ENCODE measurements at regions not wholly inside any gene's neighbourhood (a gene's known extent, or its start where the extent isn't known, plus 50 kb on each side); places are given as distances from the start of the nearest gene placed in this dataset.

DNA sequence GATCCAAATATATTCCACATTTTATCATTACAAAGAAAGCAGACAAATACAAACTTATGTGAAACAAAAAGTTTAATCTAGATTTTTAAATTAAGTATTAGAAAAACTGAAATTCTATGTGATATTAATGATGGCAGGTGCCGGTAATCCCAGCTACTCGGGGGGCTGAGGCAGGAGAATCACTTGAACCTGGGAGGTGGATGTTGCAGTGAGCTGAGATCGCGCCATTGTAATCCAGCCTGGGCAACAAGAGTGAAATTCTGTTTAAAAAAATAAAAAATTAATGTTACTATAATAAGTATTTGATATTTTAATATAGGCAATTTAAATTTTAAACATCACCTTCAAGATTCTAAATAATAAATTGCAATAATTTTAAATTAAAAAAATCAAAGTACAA lies 400.6 kb downstream of the PABPC4L start:
- no peaks in the 10 kb centered on the region for H4K20me1 ChIP-seq (ENCODE audit: insufficient read depth)
- no peak overlapping the region for H3K4me2 ChIP-seq (ENCODE audit: unreplicated experiment)
- in situ Hi-C loops (cut with MboI): no loop called here
- peaks cover 7% of the 10 kb centered on the region; the same call in 1 of the 2 replicates for H3F3A ChIP-seq (ENCODE audit: insufficient read depth)
- H3K79me2 ChIP-seq (ENCODE audit: insufficient read depth): no peaks in the 10 kb centered on the region
- H3K9ac ChIP-seq: no peak overlapping the region
- no peaks in the 10 kb centered on the region for H3K27me3 ChIP-seq (replicated peaks; ENCODE audit: insufficient read depth)
- no peaks in the 10 kb centered on the region for H3K36me3 ChIP-seq (ENCODE audit: low read depth)
- DNase-seq: no peak
- TF ChIP-seq EZH2phosphoT487 (IDR thresholded peaks at IDR 0.05; ENCODE audit: insufficient read depth, low read depth): no peak
- no peak for TF ChIP-seq EZH2 (IDR thresholded peaks at IDR 0.05; ENCODE audit: insufficient read depth, poor library complexity, severe bottlenecking)
- no peak overlapping the region for H3K4me3 ChIP-seq
- H3K27ac ChIP-seq: no peak overlapping the region
- no peaks in the 10 kb centered on the region for H3K9me2 ChIP-seq (ENCODE audit: insufficient read depth)
- 73 to 77% methylated on average over 4 of the region's 4 CpGs for WGBS, 2 experiments (ENCODE audit: low coverage in 1 of 2, low lambda C conversion rate in 2 of 2, missing lambda C conversion rate in 2 of 2)
- peaks cover 18% of the 10 kb centered on the region for H3K4me1 ChIP-seq (ENCODE audit: insufficient read depth)
- no peaks in the 10 kb centered on the region for H3K9me3 ChIP-seq (ENCODE audit: low read depth)
- H2AFZ ChIP-seq: no peak overlapping the region

DNA sequence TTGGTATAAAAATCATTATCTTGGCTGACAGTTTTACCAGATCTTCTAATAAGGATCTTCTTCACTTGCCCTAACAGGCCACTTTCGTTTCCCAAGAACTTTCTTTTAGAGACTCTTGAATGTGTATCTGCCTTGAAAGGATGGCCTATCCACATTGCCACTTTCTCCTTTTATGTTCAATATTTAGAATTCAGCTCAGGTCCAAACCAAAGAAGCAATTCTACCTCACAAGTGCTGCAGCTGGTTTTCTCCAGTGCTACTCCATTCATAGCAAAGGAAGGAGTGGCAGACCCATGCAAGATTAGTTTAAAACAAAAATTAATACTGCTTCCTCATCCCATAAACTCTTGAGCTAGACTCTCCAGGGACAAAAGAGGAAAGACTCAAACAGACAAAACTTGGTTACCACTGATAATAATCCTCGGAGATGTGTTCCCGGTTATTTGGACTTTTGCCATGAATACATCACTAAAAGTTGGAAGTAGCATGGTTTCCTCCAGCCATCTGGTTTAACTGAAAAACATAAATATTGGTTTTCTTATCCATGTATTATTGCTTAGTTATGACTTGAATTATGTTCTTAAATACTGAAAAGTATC lies 401.8 kb downstream of the PABPC4L start:
- peaks cover 7% of the 10 kb centered on the region; the same call in 1 of the 2 replicates for H3F3A ChIP-seq (ENCODE audit: insufficient read depth)
- H3K79me2 ChIP-seq (ENCODE audit: insufficient read depth): no peaks in the 10 kb centered on the region
- H3K27me3 ChIP-seq (replicated peaks; ENCODE audit: insufficient read depth): no peaks in the 10 kb centered on the region
- peaks cover 18% of the 10 kb centered on the region for H3K4me1 ChIP-seq (ENCODE audit: insufficient read depth)
- H3K9me3 ChIP-seq (ENCODE audit: low read depth): no peaks in the 10 kb centered on the region
- no peak for DNase-seq
- in situ Hi-C loops (cut with MboI): no loop called here
- no peaks in the 10 kb centered on the region for H3K9me2 ChIP-seq (ENCODE audit: insufficient read depth)
- H3K9ac ChIP-seq: no peak overlapping the region
- TF ChIP-seq EZH2phosphoT487 (IDR thresholded peaks at IDR 0.05; ENCODE audit: insufficient read depth, low read depth): no peak
- no peak for TF ChIP-seq EZH2 (IDR thresholded peaks at IDR 0.05; ENCODE audit: insufficient read depth, poor library complexity, severe bottlenecking)
- H4K20me1 ChIP-seq (ENCODE audit: insufficient read depth): no peaks in the 10 kb centered on the region
- no peak overlapping the region for H3K27ac ChIP-seq
- no peak overlapping the region for H3K4me3 ChIP-seq
- no peaks in the 10 kb centered on the region for H3K36me3 ChIP-seq (ENCODE audit: low read depth)
- 25 to 31% methylated on average over 3 of the region's 3 CpGs for WGBS, 2 experiments (ENCODE audit: low coverage in 1 of 2, low lambda C conversion rate in 2 of 2, missing lambda C conversion rate in 2 of 2)
- no peak overlapping the region for H3K4me2 ChIP-seq (ENCODE audit: unreplicated experiment)
- H2AFZ ChIP-seq: no peak overlapping the region

DNA sequence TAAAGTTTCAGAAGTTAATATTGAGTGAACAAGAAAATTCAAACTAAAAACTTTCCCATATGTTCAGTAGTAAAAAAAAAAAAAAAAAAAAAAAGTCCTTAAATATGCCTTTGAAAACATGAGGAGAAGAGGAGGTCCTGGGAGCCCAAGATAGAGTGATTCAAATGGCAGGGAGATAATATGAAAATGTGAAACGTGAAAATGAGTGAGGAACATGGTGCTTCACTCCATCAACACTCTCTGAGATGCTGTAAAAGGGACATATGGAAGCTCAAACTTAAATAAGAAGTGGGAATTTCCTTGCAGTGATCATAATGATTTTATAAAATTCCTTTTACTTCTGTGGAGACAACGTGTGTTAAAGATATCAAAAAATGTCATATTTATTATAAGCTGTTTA lies 423.9 kb downstream of the PABPC4L start:
- Histone ChIP-seq H3K27me3 (replicated peaks; ENCODE audit: insufficient read depth) (no peaks in the 10 kb centered on the region), H3K36me3 (ENCODE audit: low read depth) (no peaks in the 10 kb centered on the region), H3K4me3 (no peak overlapping the region), H3F3A (ENCODE audit: insufficient read depth) (no peaks in the 10 kb centered on the region), H3K27ac (no peak overlapping the region), H2AFZ (no peak overlapping the region), H3K4me1 (ENCODE audit: insufficient read depth) (no peaks in the 10 kb centered on the region), H3K9ac (no peak overlapping the region), H4K20me1 (ENCODE audit: insufficient read depth) (no peaks in the 10 kb centered on the region), H3K4me2 (ENCODE audit: unreplicated experiment) (no peak overlapping the region), H3K9me2 (ENCODE audit: insufficient read depth) (no peaks in the 10 kb centered on the region), H3K79me2 (ENCODE audit: insufficient read depth) (no peaks in the 10 kb centered on the region), H3K9me3 (ENCODE audit: low read depth) (no peaks in the 10 kb centered on the region)
- no peak for TF ChIP-seq EZH2phosphoT487 (IDR thresholded peaks at IDR 0.05; ENCODE audit: insufficient read depth, low read depth)
- TF ChIP-seq EZH2 (IDR thresholded peaks at IDR 0.05; ENCODE audit: insufficient read depth, poor library complexity, severe bottlenecking): no peak
- no peak for DNase-seq
- WGBS, 2 experiments (ENCODE audit: low coverage in 1 of 2, low lambda C conversion rate in 2 of 2, missing lambda C conversion rate in 2 of 2): 15 to 23% methylated on average over 2 of the region's 2 CpGs
- in situ Hi-C loops (cut with MboI): no loop called here

DNA sequence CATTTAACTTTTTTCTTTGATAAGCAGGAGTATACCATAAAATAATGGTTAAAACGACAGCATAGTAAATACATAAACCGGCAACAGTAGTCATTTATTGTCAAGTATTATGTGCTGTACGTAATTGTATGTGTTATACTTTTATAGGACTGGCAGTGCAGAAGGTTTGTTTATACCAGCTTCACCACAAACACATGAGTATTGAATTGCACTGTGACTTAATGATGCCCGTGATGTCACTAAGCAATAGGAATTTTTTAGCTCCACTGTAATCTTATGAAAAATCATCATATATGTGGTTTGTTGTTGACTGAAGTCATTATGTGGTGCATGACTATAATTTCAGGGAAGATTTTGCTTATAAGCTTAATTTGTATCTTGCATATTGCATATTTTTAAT lies 424.6 kb downstream of the PABPC4L start:
- TF ChIP-seq EZH2phosphoT487 (IDR thresholded peaks at IDR 0.05; ENCODE audit: insufficient read depth, low read depth) (no peak), EZH2 (IDR thresholded peaks at IDR 0.05; ENCODE audit: insufficient read depth, poor library complexity, severe bottlenecking) (no peak)
- WGBS, 2 experiments (ENCODE audit: low coverage in 1 of 2, low lambda C conversion rate in 2 of 2, missing lambda C conversion rate in 2 of 2): 36 to 43% methylated on average over 4 of the region's 4 CpGs
- no peaks in the 10 kb centered on the region for H3K9me3 ChIP-seq (ENCODE audit: low read depth)
- H3K27ac ChIP-seq: no peak overlapping the region
- H3K4me3 ChIP-seq: no peak overlapping the region
- no peak for DNase-seq
- H3K4me2 ChIP-seq (ENCODE audit: unreplicated experiment): no peak overlapping the region
- no peaks in the 10 kb centered on the region for H3K79me2 ChIP-seq (ENCODE audit: insufficient read depth)
- H3F3A ChIP-seq (ENCODE audit: insufficient read depth): no peaks in the 10 kb centered on the region
- H3K4me1 ChIP-seq (ENCODE audit: insufficient read depth): no peaks in the 10 kb centered on the region
- in situ Hi-C loops (cut with MboI): no loop called here
- H3K9ac ChIP-seq: no peak overlapping the region
- no peaks in the 10 kb centered on the region for H3K9me2 ChIP-seq (ENCODE audit: insufficient read depth)
- H2AFZ ChIP-seq: no peak overlapping the region
- no peaks in the 10 kb centered on the region for H4K20me1 ChIP-seq (ENCODE audit: insufficient read depth)
- H3K27me3 ChIP-seq (replicated peaks; ENCODE audit: insufficient read depth): no peaks in the 10 kb centered on the region
- H3K36me3 ChIP-seq (ENCODE audit: low read depth): no peaks in the 10 kb centered on the region

DNA sequence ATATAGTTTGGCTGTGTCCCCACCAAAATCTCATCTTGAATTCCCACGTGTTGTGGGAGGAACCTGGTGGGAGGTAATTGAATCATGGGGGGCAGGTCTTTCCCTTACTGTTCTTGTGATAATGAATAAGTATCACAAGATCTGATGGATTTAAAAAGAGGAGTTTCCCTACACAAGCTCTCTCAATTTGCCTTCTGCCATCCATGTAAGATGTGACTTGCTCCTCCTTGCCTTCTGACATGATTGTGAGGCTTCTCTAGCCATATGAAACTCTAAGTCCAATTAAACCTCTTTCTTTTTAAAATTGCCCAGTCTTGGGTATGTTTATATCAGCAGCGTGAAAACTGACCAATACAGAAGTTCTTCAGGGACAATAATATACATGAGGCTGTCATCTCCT lies 425.1 kb downstream of the PABPC4L start:
- TF ChIP-seq EZH2phosphoT487 (IDR thresholded peaks at IDR 0.05; ENCODE audit: insufficient read depth, low read depth) (no peak), EZH2 (IDR thresholded peaks at IDR 0.05; ENCODE audit: insufficient read depth, poor library complexity, severe bottlenecking) (no peak)
- H3K36me3 ChIP-seq (ENCODE audit: low read depth): no peaks in the 10 kb centered on the region
- no peaks in the 10 kb centered on the region for H3K9me2 ChIP-seq (ENCODE audit: insufficient read depth)
- H3K4me2 ChIP-seq (ENCODE audit: unreplicated experiment): no peak overlapping the region
- H3K4me1 ChIP-seq (ENCODE audit: insufficient read depth): no peaks in the 10 kb centered on the region
- no peaks in the 10 kb centered on the region for H3K9me3 ChIP-seq (ENCODE audit: low read depth)
- no peaks in the 10 kb centered on the region for H3K79me2 ChIP-seq (ENCODE audit: insufficient read depth)
- no peak overlapping the region for H3K9ac ChIP-seq
- no peaks in the 10 kb centered on the region for H4K20me1 ChIP-seq (ENCODE audit: insufficient read depth)
- no peak overlapping the region for H3K27ac ChIP-seq
- H3K27me3 ChIP-seq (replicated peaks; ENCODE audit: insufficient read depth): no peaks in the 10 kb centered on the region
- in situ Hi-C loops (cut with MboI): no loop called here
- DNase-seq: no peak
- H3K4me3 ChIP-seq: no peak overlapping the region
- WGBS, 2 experiments (ENCODE audit: low coverage in 1 of 2, low lambda C conversion rate in 2 of 2, missing lambda C conversion rate in 2 of 2): 44 to 67% methylated on average over 2 of the region's 2 CpGs
- H3F3A ChIP-seq (ENCODE audit: insufficient read depth): no peaks in the 10 kb centered on the region
- H2AFZ ChIP-seq: no peak overlapping the region

Data from GM23248 (cell line).